ENCODE measurements at regions not wholly inside any gene's neighbourhood (a gene's known extent, or its start where the extent isn't known, plus 50 kb on each side); places are given as distances from the start of the nearest gene placed in this dataset.

- TF ChIP-seq ZNF449 (tag by site-specific recombination; IDR thresholded peaks at IDR 0.05): no peak
- no peak for TF ChIP-seq CTCF (tag by site-specific recombination; IDR thresholded peaks at IDR 0.05)
- TF ChIP-seq ZNF274 (IDR thresholded peaks at IDR 0.05; ENCODE audit: low read length): no peak
- TF ChIP-seq ZNF274 (tag by site-specific recombination; IDR thresholded peaks at IDR 0.05; ENCODE audit: borderline replicate concordance): no peak
- TF ChIP-seq ZNF792 (tag by site-specific recombination; IDR thresholded peaks at IDR 0.05): no peak
- TF ChIP-seq ZNF174 (tag by site-specific recombination; IDR thresholded peaks at IDR 0.05): no peak
- TF ChIP-seq ZNF830 (tag by site-specific recombination; IDR thresholded peaks at IDR 0.05; ENCODE audit: low read depth): no peak
- TF ChIP-seq YY1 (tag by site-specific recombination; IDR thresholded peaks at IDR 0.05): no peak
- no peak for TF ChIP-seq BCL11A (tag by site-specific recombination; IDR thresholded peaks at IDR 0.05; ENCODE audit: low read depth)
- TF ChIP-seq MYNN (tag by site-specific recombination; IDR thresholded peaks at IDR 0.05; ENCODE audit: borderline replicate concordance): no peak
- TF ChIP-seq ZBTB26 (tag by site-specific recombination; optimal IDR thresholded peaks at IDR 0.05): no peak
- TF ChIP-seq ATF2 (tag by site-specific recombination; IDR thresholded peaks at IDR 0.05; ENCODE audit: low read depth): no peak
- TF ChIP-seq ZSCAN5A (tag by site-specific recombination; IDR thresholded peaks at IDR 0.05): no peak
Measured at GRCh38 chr16:5175266-5175665, 77.7 kb upstream of the EEF2KMT start.

Data from HEK293 (cell line).